SK-N-SH (cell line): ENCODE measurements at regions not wholly inside any gene's neighbourhood (a gene's known extent, or its start where the extent isn't known, plus 50 kb on each side); places are given as distances from the start of the nearest gene placed in this dataset.

ENCODE experiments used
- CTCF ChIA-PET: fragments of 300-600, 350-600 bp; formaldehyde crosslinking; extraction: SDS; loops from one replicate; lab custom pipeline; 2021; lab: Yijun Ruan, JAX
- POLR2A ChIA-PET: fragments of 350-600 bp; sonication (Branson Sonifier 250); formaldehyde crosslinking; extraction: SDS; loops from one replicate; lab custom pipeline; 2020; ENCODE audit warnings: antibody characterized with exemption, inconsistent platforms; lab: Yijun Ruan, JAX
- DNase-seq: peaks from one replicate; pipeline ENCODE4 v3.0.0; 2012
- H2AFZ ChIP-seq: fragments of 200-600 bp; sonication (generic); 2 replicates; pipeline ENCODE4 v1.8.1; 2016; ENCODE audit warnings: antibody characterized with exemption, mild to moderate bottlenecking, low read depth
- H3F3A ChIP-seq: fragments of 200-600 bp; sonication (generic); replicated peaks from 2 replicates; pipeline ENCODE3; 2016; ENCODE audit warnings: antibody characterized with exemption, mild to moderate bottlenecking; ENCODE audit not compliant: insufficient read depth
- H3K27ac ChIP-seq, 2 experiments: fragments of 200-500 bp in 1 of 2; fragments of 200-600 bp in 1 of 2; sonication (Bioruptor generic) in 1 of 2; sonication (generic), shearing (Covaris generic) in 1 of 2; 2 replicates each; pipeline versions ENCODE4 v1.5.1 to v1.6.1; 2014 to 2016; ENCODE audit warnings: low read depth in 2 of 2, inconsistent platforms in 1 of 2, low read length in 1 of 2, mild to moderate bottlenecking in 1 of 2, mixed read lengths in 1 of 2
- H3K27me3 ChIP-seq: fragments of 200-600 bp; sonication (generic), shearing (Covaris generic); 2 replicates; pipeline ENCODE4 v1.6.1; 2016; ENCODE audit warnings: mixed run types; ENCODE audit not compliant: insufficient read depth
- H3K36me3 ChIP-seq, 2 experiments: fragments of 200-500 bp in 1 of 2; fragments of 200-600 bp in 1 of 2; sonication (Bioruptor generic) in 1 of 2; sonication (generic) in 1 of 2; replicated peaks in 1 of 2; 2 replicates each; pipeline versions ENCODE3 to v1.5.1; 2014 to 2016; ENCODE audit warnings: low read length in 1 of 2, mild to moderate bottlenecking in 1 of 2; ENCODE audit not compliant: insufficient read depth in 2 of 2, control insufficient read depth in 1 of 2
- H3K4me1 ChIP-seq, 2 experiments: fragments of 200-500 bp in 1 of 2; fragments of 200-600 bp in 1 of 2; sonication (Bioruptor generic) in 1 of 2; sonication (generic), shearing (Covaris generic) in 1 of 2; 2 replicates each; pipeline versions ENCODE4 v1.5.1 to v1.6.1; 2014 to 2016; ENCODE audit warnings: low read depth in 1 of 2, low read length in 1 of 2, mixed run types in 1 of 2; ENCODE audit not compliant: insufficient read depth in 2 of 2, control insufficient read depth in 1 of 2
- H3K4me2 ChIP-seq: fragments of 200-600 bp; sonication (generic), shearing (Covaris generic); 2 replicates; pipeline ENCODE4 v1.6.1; 2017; ENCODE audit warnings: mixed run types
- H3K4me3 ChIP-seq, 2 experiments: fragments of 200-500 bp in 1 of 2; fragments of 200-600 bp in 1 of 2; sonication (Bioruptor generic) in 1 of 2; sonication (generic), shearing (Covaris generic) in 1 of 2; 2 replicates each; pipeline versions ENCODE4 v1.5.1 to v1.8.1; 2014 to 2016; ENCODE audit warnings: low read depth in 2 of 2, inconsistent platforms in 1 of 2, low read length in 1 of 2, mild to moderate bottlenecking in 1 of 2, mixed read lengths in 1 of 2, moderate library complexity in 1 of 2
- H3K79me2 ChIP-seq: fragments of 200-600 bp; sonication (generic); 2 replicates; pipeline ENCODE4 v1.8.1; 2017; ENCODE audit warnings: mild to moderate bottlenecking; ENCODE audit not compliant: insufficient read depth
- H3K9ac ChIP-seq: fragments of 200-600 bp; sonication (generic); 2 replicates; pipeline ENCODE4 v1.6.1; 2017; ENCODE audit warnings: mixed run types
- H3K9me2 ChIP-seq: fragments of 200-600 bp; sonication (generic); 2 replicates; pipeline ENCODE4 v1.6.1; 2017; ENCODE audit warnings: mixed run types
- H3K9me3 ChIP-seq: fragments of 200-600 bp; sonication (generic); 2 replicates; pipeline ENCODE4 v1.6.1; 2017; ENCODE audit warnings: mixed run types, mild to moderate bottlenecking, moderate library complexity
- H4K20me1 ChIP-seq: fragments of 200-600 bp; sonication (generic); 2 replicates; pipeline ENCODE4 v1.6.1; 2017; ENCODE audit warnings: mild to moderate bottlenecking, mixed run types; ENCODE audit not compliant: insufficient read depth
- CHD2 ChIP-seq: fragments of 150-350 bp; IDR thresholded peaks from 2 replicates; pipeline ENCODE4 v1.6.1; 2018; ENCODE audit warnings: low read length; ENCODE audit not compliant: partially characterized antibody
- EP300 ChIP-seq, 2 experiments: IDR thresholded peaks; 2 replicates each; pipeline versions ENCODE4 v1.4.0 to v1.6.1; 2012; ENCODE audit warnings: borderline replicate concordance in 1 of 2, low read depth in 1 of 2, low read length in 1 of 2
- EZH2phosphoT487 ChIP-seq: fragments of 200-600 bp; sonication (generic); IDR thresholded peaks from 2 replicates; pipeline ENCODE4 v1.6.1; 2017; ENCODE audit warnings: low read depth, mixed run types, mild to moderate bottlenecking, antibody characterized with exemption, moderate library complexity, borderline replicate concordance
- FOSL2 ChIP-seq: IDR thresholded peaks from 2 replicates; pipeline ENCODE4 v1.4.0; 2012; ENCODE audit warnings: low read depth, mild to moderate bottlenecking, moderate library complexity, borderline replicate concordance
- FOXJ3 ChIP-seq: sonication (generic); formaldehyde crosslinking; IDR thresholded peaks from 2 replicates; pipeline ENCODE4 v1.5.1; 2020; ENCODE audit warnings: mild to moderate bottlenecking, missing genetic modification reagents
- GABPA ChIP-seq: IDR thresholded peaks from 2 replicates; pipeline ENCODE4 v1.4.0; 2012; ENCODE audit warnings: low read depth, mild to moderate bottlenecking
- IRF3 ChIP-seq: fragments of 150-350 bp; IDR thresholded peaks from 2 replicates; pipeline ENCODE4 v1.6.1; 2016; ENCODE audit warnings: mild to moderate bottlenecking, low read depth, low read length
- MXI1 ChIP-seq: IDR thresholded peaks from 2 replicates; pipeline ENCODE4 v1.6.1; 2012; ENCODE audit warnings: mild to moderate bottlenecking, low read depth, low read length, improper control_type of control experiment
- NFIC ChIP-seq: IDR thresholded peaks from 2 replicates; pipeline ENCODE4 v1.4.0; 2012; ENCODE audit warnings: borderline replicate concordance
- NRF1 ChIP-seq: IDR thresholded peaks from 2 replicates; pipeline ENCODE4 v1.6.1; 2012; ENCODE audit warnings: low read depth, mild to moderate bottlenecking, low read length
- RAD21 ChIP-seq: IDR thresholded peaks from 2 replicates; pipeline ENCODE4 v1.6.1; 2012; ENCODE audit warnings: mild to moderate bottlenecking, low read length
- SMC3 ChIP-seq: IDR thresholded peaks from 2 replicates; pipeline ENCODE4 v1.6.1; 2012; ENCODE audit warnings: low read depth, low read length, improper control_type of control experiment
- TCF12 ChIP-seq: IDR thresholded peaks from 2 replicates; pipeline ENCODE4 v1.4.0; 2012
- TEAD4 ChIP-seq: IDR thresholded peaks from 2 replicates; pipeline ENCODE4 v1.4.0; 2012; ENCODE audit warnings: mild to moderate bottlenecking, borderline replicate concordance; ENCODE audit not compliant: insufficient read depth
- YY1 ChIP-seq: IDR thresholded peaks from 2 replicates; pipeline ENCODE4 v1.4.0; 2012; ENCODE audit warnings: low read depth, mild to moderate bottlenecking
- TF ChIP-seq, protein P1 (sequence below): fragments of 200-600 bp; sonication (generic); IDR thresholded peaks from 2 replicates; pipeline ENCODE4 v1.6.1; 2017; ENCODE audit warnings: antibody characterized with exemption, mild to moderate bottlenecking, moderate library complexity
- TF ChIP-seq, protein P2 (sequence below): IDR thresholded peaks from 2 replicates; pipeline ENCODE4 v1.4.0; 2012; ENCODE audit warnings: low read depth, borderline replicate concordance
- TF ChIP-seq, protein P3 (sequence below): IDR thresholded peaks from 2 replicates; pipeline ENCODE4 v1.6.1; 2012; ENCODE audit warnings: mild to moderate bottlenecking, low read depth, low read length, moderate library complexity

DNA sequence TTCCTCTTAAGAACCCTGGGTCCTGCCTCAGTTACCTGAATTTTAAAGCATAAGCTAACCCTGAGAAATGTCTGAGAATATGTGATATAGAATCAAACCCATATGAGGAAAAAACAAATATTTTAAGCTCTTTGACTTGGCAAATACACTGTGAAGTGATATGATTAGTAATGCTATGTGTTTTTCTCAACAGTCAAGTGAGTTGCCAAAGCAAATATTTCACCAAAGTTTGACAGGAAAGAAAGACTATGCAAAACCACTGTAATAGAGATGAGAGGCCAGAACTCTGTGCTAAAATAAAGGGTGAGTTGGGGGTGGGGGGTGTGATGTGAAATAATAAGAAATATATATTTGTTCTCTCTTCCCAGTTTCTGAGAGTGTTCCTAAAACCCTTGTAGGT, 613.5 kb upstream of the CCDC179 start:
- Histone ChIP-seq H3K9ac (no peak overlapping the region), H3K9me3 (no peaks in the 10 kb centered on the region), H3K9me2 (no peaks in the 10 kb centered on the region), H3F3A (no peaks in the 10 kb centered on the region), H3K4me3 (no peak overlapping the region), H3K36me3 (no peaks in the 10 kb centered on the region), H3K27me3 (no peaks in the 10 kb centered on the region), H3K79me2 (no peaks in the 10 kb centered on the region), H3K27ac (no peak overlapping the region), H3K4me2 (no peak overlapping the region), H2AFZ (no peak overlapping the region), H3K4me1 (no peaks in the 10 kb centered on the region)
- CTCF ChIA-PET: no interaction called here
- DNase-seq: no peak
- POLR2A ChIA-PET: no interaction called here
- TF ChIP-seq NFIC (no peak), MXI1 (no peak), CHD2 (no peak), EP300 (IDR thresholded peaks at IDR 0.05; ENCODE audit: borderline replicate concordance in 1 of 2, low read depth in 1 of 2, low read length in 1 of 2) (no peak), EZH2phosphoT487 (no peak), RAD21 (no peak), TEAD4 (no peak), SMC3 (no peak), IRF3 (no peak), GABPA (no peak), YY1 (no peak), TCF12 (no peak), FOSL2 (no peak), NRF1 (no peak), FOXJ3 (CRISPR knock-in tag) (no peak)
- TF ChIP-seq, protein P1, sequence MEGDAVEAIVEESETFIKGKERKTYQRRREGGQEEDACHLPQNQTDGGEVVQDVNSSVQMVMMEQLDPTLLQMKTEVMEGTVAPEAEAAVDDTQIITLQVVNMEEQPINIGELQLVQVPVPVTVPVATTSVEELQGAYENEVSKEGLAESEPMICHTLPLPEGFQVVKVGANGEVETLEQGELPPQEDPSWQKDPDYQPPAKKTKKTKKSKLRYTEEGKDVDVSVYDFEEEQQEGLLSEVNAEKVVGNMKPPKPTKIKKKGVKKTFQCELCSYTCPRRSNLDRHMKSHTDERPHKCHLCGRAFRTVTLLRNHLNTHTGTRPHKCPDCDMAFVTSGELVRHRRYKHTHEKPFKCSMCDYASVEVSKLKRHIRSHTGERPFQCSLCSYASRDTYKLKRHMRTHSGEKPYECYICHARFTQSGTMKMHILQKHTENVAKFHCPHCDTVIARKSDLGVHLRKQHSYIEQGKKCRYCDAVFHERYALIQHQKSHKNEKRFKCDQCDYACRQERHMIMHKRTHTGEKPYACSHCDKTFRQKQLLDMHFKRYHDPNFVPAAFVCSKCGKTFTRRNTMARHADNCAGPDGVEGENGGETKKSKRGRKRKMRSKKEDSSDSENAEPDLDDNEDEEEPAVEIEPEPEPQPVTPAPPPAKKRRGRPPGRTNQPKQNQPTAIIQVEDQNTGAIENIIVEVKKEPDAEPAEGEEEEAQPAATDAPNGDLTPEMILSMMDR: no peak
- TF ChIP-seq, protein P2, sequence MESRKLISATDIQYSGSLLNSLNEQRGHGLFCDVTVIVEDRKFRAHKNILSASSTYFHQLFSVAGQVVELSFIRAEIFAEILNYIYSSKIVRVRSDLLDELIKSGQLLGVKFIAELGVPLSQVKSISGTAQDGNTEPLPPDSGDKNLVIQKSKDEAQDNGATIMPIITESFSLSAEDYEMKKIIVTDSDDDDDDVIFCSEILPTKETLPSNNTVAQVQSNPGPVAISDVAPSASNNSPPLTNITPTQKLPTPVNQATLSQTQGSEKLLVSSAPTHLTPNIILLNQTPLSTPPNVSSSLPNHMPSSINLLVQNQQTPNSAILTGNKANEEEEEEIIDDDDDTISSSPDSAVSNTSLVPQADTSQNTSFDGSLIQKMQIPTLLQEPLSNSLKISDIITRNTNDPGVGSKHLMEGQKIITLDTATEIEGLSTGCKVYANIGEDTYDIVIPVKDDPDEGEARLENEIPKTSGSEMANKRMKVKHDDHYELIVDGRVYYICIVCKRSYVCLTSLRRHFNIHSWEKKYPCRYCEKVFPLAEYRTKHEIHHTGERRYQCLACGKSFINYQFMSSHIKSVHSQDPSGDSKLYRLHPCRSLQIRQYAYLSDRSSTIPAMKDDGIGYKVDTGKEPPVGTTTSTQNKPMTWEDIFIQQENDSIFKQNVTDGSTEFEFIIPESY: no peak
- TF ChIP-seq, protein P3, sequence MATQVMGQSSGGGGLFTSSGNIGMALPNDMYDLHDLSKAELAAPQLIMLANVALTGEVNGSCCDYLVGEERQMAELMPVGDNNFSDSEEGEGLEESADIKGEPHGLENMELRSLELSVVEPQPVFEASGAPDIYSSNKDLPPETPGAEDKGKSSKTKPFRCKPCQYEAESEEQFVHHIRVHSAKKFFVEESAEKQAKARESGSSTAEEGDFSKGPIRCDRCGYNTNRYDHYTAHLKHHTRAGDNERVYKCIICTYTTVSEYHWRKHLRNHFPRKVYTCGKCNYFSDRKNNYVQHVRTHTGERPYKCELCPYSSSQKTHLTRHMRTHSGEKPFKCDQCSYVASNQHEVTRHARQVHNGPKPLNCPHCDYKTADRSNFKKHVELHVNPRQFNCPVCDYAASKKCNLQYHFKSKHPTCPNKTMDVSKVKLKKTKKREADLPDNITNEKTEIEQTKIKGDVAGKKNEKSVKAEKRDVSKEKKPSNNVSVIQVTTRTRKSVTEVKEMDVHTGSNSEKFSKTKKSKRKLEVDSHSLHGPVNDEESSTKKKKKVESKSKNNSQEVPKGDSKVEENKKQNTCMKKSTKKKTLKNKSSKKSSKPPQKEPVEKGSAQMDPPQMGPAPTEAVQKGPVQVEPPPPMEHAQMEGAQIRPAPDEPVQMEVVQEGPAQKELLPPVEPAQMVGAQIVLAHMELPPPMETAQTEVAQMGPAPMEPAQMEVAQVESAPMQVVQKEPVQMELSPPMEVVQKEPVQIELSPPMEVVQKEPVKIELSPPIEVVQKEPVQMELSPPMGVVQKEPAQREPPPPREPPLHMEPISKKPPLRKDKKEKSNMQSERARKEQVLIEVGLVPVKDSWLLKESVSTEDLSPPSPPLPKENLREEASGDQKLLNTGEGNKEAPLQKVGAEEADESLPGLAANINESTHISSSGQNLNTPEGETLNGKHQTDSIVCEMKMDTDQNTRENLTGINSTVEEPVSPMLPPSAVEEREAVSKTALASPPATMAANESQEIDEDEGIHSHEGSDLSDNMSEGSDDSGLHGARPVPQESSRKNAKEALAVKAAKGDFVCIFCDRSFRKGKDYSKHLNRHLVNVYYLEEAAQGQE: no peak
- TF ChIP-seq, all 33 proteins: peak for 0
- no peaks in the 10 kb centered on the region for H4K20me1 ChIP-seq
